ENCODE measurements at regions not wholly inside any gene's neighbourhood (a gene's known extent, or its start where the extent isn't known, plus 50 kb on each side); places are given as distances from the start of the nearest gene placed in this dataset.

DNA sequence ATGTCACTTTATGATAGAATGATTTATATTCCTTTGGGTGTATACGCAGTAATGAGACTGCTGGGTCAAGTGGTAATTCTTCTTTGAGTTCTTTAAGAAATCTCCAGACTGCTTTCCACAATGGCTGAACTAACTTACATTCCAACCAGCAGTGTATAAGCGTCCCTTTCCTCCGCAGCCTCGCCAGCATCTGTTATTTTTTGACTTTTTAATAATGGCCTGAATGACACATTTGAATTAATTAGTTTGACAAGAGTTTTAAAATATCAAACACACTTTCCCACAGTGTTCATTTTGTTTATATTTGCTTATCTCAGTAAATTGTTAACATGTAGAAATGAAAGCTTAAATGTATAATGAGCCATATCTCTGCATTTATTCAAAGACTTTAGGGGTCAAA lies 116.8 kb downstream of the TES start:
- Histone ChIP-seq H3K4me3 (no peak overlapping the region), H3K9me3 (no peaks in the 10 kb centered on the region), H3K36me3 (no peaks in the 10 kb centered on the region), H3K4me1 (peaks cover 33% of the 10 kb centered on the region), H3K27me3 (no peaks in the 10 kb centered on the region), H3K27ac (peak overlapping the region; percentile 74)
- TF ChIP-seq POLR2AphosphoS5 (IDR thresholded peaks at IDR 0.05; ENCODE audit: insufficient read depth in 1 of 2, low read depth in 1 of 2) (no peak), CTCF (IDR thresholded peaks at IDR 0.05) (no peak), POLR2A (IDR thresholded peaks at IDR 0.05) (no peak)
- DNase-seq (ENCODE audit: extremely low spot score in 2 of 2) = no peak
- intact Hi-C loops (cut with DNase I) = no loop called here

- intact Hi-C loops (cut with DNase I) = no loop called here
- no peaks in the 10 kb centered on the region for H3K27me3 ChIP-seq
Measured at GRCh38 chr7:116327752-116328151, 117.4 kb downstream of the TES start.

DNA sequence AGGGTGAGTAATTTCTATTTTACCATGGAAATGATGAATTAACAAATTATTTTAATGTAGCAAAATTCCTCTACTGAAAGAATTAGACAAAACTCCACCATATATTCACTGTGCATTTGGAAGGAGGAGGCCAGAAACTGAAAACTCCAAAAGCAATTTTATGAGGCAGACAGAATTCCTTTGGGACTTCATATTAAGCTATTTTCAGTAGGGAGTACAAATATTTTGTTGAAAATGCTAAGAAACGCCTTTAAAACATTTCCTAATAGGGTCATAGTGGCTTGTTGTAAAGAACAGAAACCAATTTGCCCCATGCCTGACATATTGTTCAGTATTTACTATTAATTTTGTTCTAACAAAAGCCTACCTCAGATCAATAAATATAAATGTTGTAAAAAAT lies 117.8 kb downstream of the TES start:
- peak overlapping the region; percentile 74 for H3K27ac ChIP-seq
- H3K4me3 ChIP-seq = no peak overlapping the region
- TF ChIP-seq CTCF (IDR thresholded peaks at IDR 0.05) (no peak), POLR2A (IDR thresholded peaks at IDR 0.05) (no peak), POLR2AphosphoS5 (IDR thresholded peaks at IDR 0.05; ENCODE audit: insufficient read depth in 1 of 2, low read depth in 1 of 2) (peak in 1 of 2 donors; percentile 20)
- peaks cover 33% of the 10 kb centered on the region for H3K4me1 ChIP-seq
- no peaks in the 10 kb centered on the region for H3K9me3 ChIP-seq
- intact Hi-C loops (cut with DNase I) = no loop called here
- no peaks in the 10 kb centered on the region for H3K27me3 ChIP-seq
- no peaks in the 10 kb centered on the region for H3K36me3 ChIP-seq
- DNase-seq (ENCODE audit: extremely low spot score in 2 of 2) = no peak

More at GRCh38 chr7:116327752-116328151, 117.4 kb downstream of the TES start:
- no peaks in the 10 kb centered on the region for H3K36me3 ChIP-seq
- TF ChIP-seq POLR2A (IDR thresholded peaks at IDR 0.05) (no peak), CTCF (IDR thresholded peaks at IDR 0.05) (no peak), POLR2AphosphoS5 (IDR thresholded peaks at IDR 0.05; ENCODE audit: insufficient read depth in 1 of 2, low read depth in 1 of 2) (no peak)
- H3K4me3 ChIP-seq = no peak overlapping the region
- peak overlapping the region; percentile 74 for H3K27ac ChIP-seq
- DNase-seq (ENCODE audit: extremely low spot score in 2 of 2) = no peak
- H3K4me1 ChIP-seq = peaks cover 33% of the 10 kb centered on the region
- H3K9me3 ChIP-seq = no peaks in the 10 kb centered on the region

DNA sequence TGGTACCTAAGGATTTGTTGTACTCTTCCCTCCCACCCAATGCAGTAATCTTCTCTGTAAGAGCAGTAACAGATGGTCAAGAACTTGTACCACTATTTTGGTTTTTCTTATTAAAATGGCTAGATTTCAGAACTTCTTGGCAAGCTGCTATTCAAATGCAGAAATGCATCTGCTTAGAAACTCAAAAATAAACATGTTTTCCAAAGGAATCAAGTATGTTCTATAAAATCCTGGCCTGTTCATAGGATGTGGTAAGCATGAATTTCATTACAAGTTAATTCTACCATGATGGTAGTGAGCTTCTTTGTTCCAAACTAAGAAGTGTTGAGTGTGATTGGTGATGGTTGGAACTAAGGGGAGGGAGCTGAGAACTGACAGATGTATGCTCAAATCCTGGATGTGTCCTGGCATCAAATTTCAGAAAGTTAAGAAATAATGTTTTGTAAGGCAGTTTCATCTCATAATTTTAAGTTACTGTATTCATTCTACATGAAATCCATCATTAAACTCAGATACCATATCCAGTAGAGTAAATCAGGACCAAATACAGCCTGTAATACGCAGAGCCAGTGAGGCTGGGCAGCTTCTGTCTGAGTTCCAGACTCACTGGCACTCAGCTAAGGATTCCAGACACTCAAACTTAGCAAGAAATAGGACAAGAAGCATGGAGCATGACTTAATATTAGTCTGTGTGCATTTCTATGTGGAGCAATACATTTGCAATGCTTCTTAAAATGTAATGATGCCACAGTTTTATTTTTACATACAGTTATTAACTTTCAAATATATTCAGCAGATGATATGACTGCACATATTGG lies 119.6 kb downstream of the TES start:
- peaks cover 31% of the 10 kb centered on the region for H3K4me1 ChIP-seq
- H3K27ac ChIP-seq = peak overlapping the region; percentile 74
- TF ChIP-seq POLR2AphosphoS5 (IDR thresholded peaks at IDR 0.05; ENCODE audit: insufficient read depth in 1 of 2, low read depth in 1 of 2) (no peak), POLR2A (IDR thresholded peaks at IDR 0.05) (no peak), CTCF (IDR thresholded peaks at IDR 0.05) (no peak)
- H3K27me3 ChIP-seq = no peaks in the 10 kb centered on the region
- DNase-seq (ENCODE audit: extremely low spot score in 2 of 2) = no peak
- no peaks in the 10 kb centered on the region for H3K9me3 ChIP-seq
- intact Hi-C loops (cut with DNase I) = no loop called here
- H3K36me3 ChIP-seq = no peaks in the 10 kb centered on the region
- no peak overlapping the region for H3K4me3 ChIP-seq

- peak overlapping the region; percentile 4 for H3K27ac ChIP-seq
- H3K27me3 ChIP-seq = no peaks in the 10 kb centered on the region
- DNase-seq (ENCODE audit: extremely low spot score in 2 of 2) = no peak
- no peaks in the 10 kb centered on the region for H3K9me3 ChIP-seq
- H3K4me3 ChIP-seq = no peak overlapping the region
- intact Hi-C loops (cut with DNase I) = no loop called here
- H3K36me3 ChIP-seq = no peaks in the 10 kb centered on the region
- TF ChIP-seq CTCF (IDR thresholded peaks at IDR 0.05) (no peak), POLR2AphosphoS5 (IDR thresholded peaks at IDR 0.05; ENCODE audit: insufficient read depth in 1 of 2, low read depth in 1 of 2) (no peak), POLR2A (IDR thresholded peaks at IDR 0.05) (no peak)
- peaks cover 28% of the 10 kb centered on the region for H3K4me1 ChIP-seq
Measured at GRCh38 chr7:116331020-116331419, 120.7 kb downstream of the TES start.
